H1 (cell line): ENCODE measurements at regions not wholly inside any gene's neighbourhood (a gene's known extent, or its start where the extent isn't known, plus 50 kb on each side); places are given as distances from the start of the nearest gene placed in this dataset.

ENCODE experiments used
- CREB1 ChIP-seq: IDR thresholded peaks from 2 replicates; pipeline ENCODE4 v1.6.1; 2012; ENCODE audit warnings: inconsistent platforms
- TF ChIP-seq, protein P1 (sequence below): fragments of 300-600 bp; sonication (generic); IDR thresholded peaks from 2 replicates; pipeline ENCODE4 v1.7.1; 2012; ENCODE audit warnings: low read length, moderate library complexity, mild to moderate bottlenecking, inconsistent platforms; ENCODE audit not compliant: insufficient replicate concordance

DNA sequence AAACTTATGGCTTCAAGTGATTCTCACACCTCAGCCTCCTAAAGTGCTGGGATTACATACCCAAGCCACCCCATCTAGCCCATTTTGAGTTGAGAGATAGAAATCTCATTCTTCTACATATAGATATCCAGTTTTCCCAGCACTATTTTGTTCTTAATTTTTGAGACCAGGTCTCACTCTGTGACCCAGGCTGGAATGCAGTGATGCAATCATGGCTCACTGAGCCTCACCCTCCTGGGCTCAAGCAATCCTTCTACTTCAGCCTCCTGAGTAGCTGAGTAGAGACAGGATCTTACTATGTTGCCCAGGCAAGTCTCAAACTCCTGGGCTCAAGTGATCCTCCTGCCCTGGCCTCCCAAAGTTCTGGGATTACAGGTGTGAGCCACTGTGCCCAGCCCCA lies 60.9 kb upstream of the CTNNA1 start (continued):
- TF ChIP-seq, protein P1, sequence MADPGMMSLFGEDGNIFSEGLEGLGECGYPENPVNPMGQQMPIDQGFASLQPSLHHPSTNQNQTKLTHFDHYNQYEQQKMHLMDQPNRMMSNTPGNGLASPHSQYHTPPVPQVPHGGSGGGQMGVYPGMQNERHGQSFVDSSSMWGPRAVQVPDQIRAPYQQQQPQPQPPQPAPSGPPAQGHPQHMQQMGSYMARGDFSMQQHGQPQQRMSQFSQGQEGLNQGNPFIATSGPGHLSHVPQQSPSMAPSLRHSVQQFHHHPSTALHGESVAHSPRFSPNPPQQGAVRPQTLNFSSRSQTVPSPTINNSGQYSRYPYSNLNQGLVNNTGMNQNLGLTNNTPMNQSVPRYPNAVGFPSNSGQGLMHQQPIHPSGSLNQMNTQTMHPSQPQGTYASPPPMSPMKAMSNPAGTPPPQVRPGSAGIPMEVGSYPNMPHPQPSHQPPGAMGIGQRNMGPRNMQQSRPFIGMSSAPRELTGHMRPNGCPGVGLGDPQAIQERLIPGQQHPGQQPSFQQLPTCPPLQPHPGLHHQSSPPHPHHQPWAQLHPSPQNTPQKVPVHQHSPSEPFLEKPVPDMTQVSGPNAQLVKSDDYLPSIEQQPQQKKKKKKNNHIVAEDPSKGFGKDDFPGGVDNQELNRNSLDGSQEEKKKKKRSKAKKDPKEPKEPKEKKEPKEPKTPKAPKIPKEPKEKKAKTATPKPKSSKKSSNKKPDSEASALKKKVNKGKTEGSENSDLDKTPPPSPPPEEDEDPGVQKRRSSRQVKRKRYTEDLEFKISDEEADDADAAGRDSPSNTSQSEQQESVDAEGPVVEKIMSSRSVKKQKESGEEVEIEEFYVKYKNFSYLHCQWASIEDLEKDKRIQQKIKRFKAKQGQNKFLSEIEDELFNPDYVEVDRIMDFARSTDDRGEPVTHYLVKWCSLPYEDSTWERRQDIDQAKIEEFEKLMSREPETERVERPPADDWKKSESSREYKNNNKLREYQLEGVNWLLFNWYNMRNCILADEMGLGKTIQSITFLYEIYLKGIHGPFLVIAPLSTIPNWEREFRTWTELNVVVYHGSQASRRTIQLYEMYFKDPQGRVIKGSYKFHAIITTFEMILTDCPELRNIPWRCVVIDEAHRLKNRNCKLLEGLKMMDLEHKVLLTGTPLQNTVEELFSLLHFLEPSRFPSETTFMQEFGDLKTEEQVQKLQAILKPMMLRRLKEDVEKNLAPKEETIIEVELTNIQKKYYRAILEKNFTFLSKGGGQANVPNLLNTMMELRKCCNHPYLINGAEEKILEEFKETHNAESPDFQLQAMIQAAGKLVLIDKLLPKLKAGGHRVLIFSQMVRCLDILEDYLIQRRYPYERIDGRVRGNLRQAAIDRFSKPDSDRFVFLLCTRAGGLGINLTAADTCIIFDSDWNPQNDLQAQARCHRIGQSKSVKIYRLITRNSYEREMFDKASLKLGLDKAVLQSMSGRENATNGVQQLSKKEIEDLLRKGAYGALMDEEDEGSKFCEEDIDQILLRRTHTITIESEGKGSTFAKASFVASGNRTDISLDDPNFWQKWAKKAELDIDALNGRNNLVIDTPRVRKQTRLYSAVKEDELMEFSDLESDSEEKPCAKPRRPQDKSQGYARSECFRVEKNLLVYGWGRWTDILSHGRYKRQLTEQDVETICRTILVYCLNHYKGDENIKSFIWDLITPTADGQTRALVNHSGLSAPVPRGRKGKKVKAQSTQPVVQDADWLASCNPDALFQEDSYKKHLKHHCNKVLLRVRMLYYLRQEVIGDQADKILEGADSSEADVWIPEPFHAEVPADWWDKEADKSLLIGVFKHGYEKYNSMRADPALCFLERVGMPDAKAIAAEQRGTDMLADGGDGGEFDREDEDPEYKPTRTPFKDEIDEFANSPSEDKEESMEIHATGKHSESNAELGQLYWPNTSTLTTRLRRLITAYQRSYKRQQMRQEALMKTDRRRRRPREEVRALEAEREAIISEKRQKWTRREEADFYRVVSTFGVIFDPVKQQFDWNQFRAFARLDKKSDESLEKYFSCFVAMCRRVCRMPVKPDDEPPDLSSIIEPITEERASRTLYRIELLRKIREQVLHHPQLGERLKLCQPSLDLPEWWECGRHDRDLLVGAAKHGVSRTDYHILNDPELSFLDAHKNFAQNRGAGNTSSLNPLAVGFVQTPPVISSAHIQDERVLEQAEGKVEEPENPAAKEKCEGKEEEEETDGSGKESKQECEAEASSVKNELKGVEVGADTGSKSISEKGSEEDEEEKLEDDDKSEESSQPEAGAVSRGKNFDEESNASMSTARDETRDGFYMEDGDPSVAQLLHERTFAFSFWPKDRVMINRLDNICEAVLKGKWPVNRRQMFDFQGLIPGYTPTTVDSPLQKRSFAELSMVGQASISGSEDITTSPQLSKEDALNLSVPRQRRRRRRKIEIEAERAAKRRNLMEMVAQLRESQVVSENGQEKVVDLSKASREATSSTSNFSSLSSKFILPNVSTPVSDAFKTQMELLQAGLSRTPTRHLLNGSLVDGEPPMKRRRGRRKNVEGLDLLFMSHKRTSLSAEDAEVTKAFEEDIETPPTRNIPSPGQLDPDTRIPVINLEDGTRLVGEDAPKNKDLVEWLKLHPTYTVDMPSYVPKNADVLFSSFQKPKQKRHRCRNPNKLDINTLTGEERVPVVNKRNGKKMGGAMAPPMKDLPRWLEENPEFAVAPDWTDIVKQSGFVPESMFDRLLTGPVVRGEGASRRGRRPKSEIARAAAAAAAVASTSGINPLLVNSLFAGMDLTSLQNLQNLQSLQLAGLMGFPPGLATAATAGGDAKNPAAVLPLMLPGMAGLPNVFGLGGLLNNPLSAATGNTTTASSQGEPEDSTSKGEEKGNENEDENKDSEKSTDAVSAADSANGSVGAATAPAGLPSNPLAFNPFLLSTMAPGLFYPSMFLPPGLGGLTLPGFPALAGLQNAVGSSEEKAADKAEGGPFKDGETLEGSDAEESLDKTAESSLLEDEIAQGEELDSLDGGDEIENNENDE = no peak
- no peak for TF ChIP-seq CREB1
- TF ChIP-seq, all 59 proteins: peak for 0
